ENCODE measurements at regions not wholly inside any gene's neighbourhood (a gene's known extent, or its start where the extent isn't known, plus 50 kb on each side); places are given as distances from the start of the nearest gene placed in this dataset.

GRCh38 chr1:82542141-82542540 lies 741.4 kb downstream of the ADGRL2 start:
- DNase-seq: no peak

GRCh38 chr1:82540006-82540405 lies 739.3 kb downstream of the ADGRL2 start:
- no peak for DNase-seq

GRCh38 chr1:82538876-82539275 lies 738.1 kb downstream of the ADGRL2 start:
- DNase-seq: no peak

- DNase-seq: no peak
These were observed 734.3 kb downstream of the ADGRL2 start for GRCh38 chr1:82534996-82535395.

GRCh38 chr1:82525378-82525777 lies 724.6 kb downstream of the ADGRL2 start:
- DNase-seq: no peak

- no peak for DNase-seq
These were observed 719.9 kb downstream of the ADGRL2 start for GRCh38 chr1:82520611-82521010.

- no peak for DNase-seq
These were observed 716.9 kb downstream of the ADGRL2 start for GRCh38 chr1:82517586-82517985.

GRCh38 chr1:82515650-82516049 lies 714.9 kb downstream of the ADGRL2 start:
- DNase-seq: no peak

GRCh38 chr1:82511441-82511840 lies 710.7 kb downstream of the ADGRL2 start:
- DNase-seq: no peak

GRCh38 chr1:82510431-82510830 lies 709.7 kb downstream of the ADGRL2 start:
- no peak for DNase-seq

GRCh38 chr1:82507011-82507410 lies 706.3 kb downstream of the ADGRL2 start:
- peak; percentile 50 for DNase-seq

GRCh38 chr1:82503822-82504221 lies 703.1 kb downstream of the ADGRL2 start:
- no peak for DNase-seq

- no peak for DNase-seq
These were observed 698.3 kb downstream of the ADGRL2 start for GRCh38 chr1:82499022-82499421.

- DNase-seq: no peak
These were observed 693.4 kb downstream of the ADGRL2 start for GRCh38 chr1:82494117-82494516.

- no peak for DNase-seq
These were observed 691.4 kb downstream of the ADGRL2 start for GRCh38 chr1:82492159-82492558.

GRCh38 chr1:82491301-82492048 lies 690.7 kb downstream of the ADGRL2 start:
- DNase-seq: no peak

- no peak for DNase-seq
These were observed 687.0 kb downstream of the ADGRL2 start for GRCh38 chr1:82487778-82488177.

GRCh38 chr1:82486969-82487368 lies 686.2 kb downstream of the ADGRL2 start:
- DNase-seq: no peak

- DNase-seq: no peak
These were observed 685.7 kb downstream of the ADGRL2 start for GRCh38 chr1:82486468-82486867.

GRCh38 chr1:82485591-82486369 lies 685.0 kb downstream of the ADGRL2 start:
- peak; percentile 80 for DNase-seq

GRCh38 chr1:82483146-82483545 lies 682.4 kb downstream of the ADGRL2 start:
- no peak for DNase-seq

GRCh38 chr1:82478916-82479315 lies 678.2 kb downstream of the ADGRL2 start:
- no peak for DNase-seq

GRCh38 chr1:82472489-82473131 lies 671.9 kb downstream of the ADGRL2 start:
- DNase-seq: no peak

- DNase-seq: no peak
These were observed 666.2 kb downstream of the ADGRL2 start for GRCh38 chr1:82466891-82467290.
